PC-9 (cell line): ENCODE measurements at regions not wholly inside any gene's neighbourhood (a gene's known extent, or its start where the extent isn't known, plus 50 kb on each side); places are given as distances from the start of the nearest gene placed in this dataset.

ENCODE experiments used
- CTCF ChIP-seq: fragments of 200-600 bp; sonication (generic); conservative IDR thresholded peaks from 2 replicates; pipeline ENCODE4 v1.6.1; 2017; ENCODE audit warnings: mixed run types, antibody characterized with exemption, mild to moderate bottlenecking, moderate library complexity
- EZH2 ChIP-seq: fragments of 200-600 bp; sonication (generic); IDR thresholded peaks from 2 replicates; pipeline ENCODE4 v1.8.0; 2017; ENCODE audit warnings: antibody characterized with exemption, low read depth

GRCh38 chr7:153640586-153640985, 411.6 kb upstream of the DPP6 start:
- TF ChIP-seq CTCF, result no peak
- TF ChIP-seq EZH2, result no peak
